HepG2 (cell line): ENCODE measurements at regions not wholly inside any gene's neighbourhood (a gene's known extent, or its start where the extent isn't known, plus 50 kb on each side); places are given as distances from the start of the nearest gene placed in this dataset.

Experiments
- ATAC-seq: fragments of 200-7000 bp; cut with Tn5 transposase; 3 replicates; pipeline ENCODE4 v1.9.1; 2020; ENCODE audit warnings: mild to moderate bottlenecking, moderate library complexity
- BruUV-seq: library from RNA; stranded (reverse); fragments of 400-500 nt; replicated peaks from 2 replicates; lab custom pipeline; 2021; lab: Mats Ljungman, UMichigan
- CTCF ChIA-PET: fragments of 300-600 bp; formaldehyde crosslinking; extraction: SDS; loops from one replicate; lab custom pipeline; 2021; ENCODE audit warnings: low total read pairs, inconsistent platforms, low intra/inter-chr PET ratio; lab: Yijun Ruan, JAX
- POLR2A ChIA-PET: fragments of 350-600 bp; sonication (Branson Sonifier 250); formaldehyde crosslinking; loops from one replicate; lab custom pipeline; 2020; ENCODE audit warnings: antibody characterized with exemption, inconsistent platforms; lab: Yijun Ruan, JAX
- DNase-seq: peaks from one replicate; pipeline ENCODE4 v3.0.0-alpha.2; 2015; ENCODE audit warnings: low spot score
- FAIRE-seq: peaks from 3 replicates; lab custom pipeline; 2011; peaks lifted over from hg19 to GRCh38; lab: Jason Lieb, UNC
- H2AFZ ChIP-seq: one replicate; pipeline ENCODE4 v1.6.1; 2011; ENCODE audit warnings: low read length, inconsistent platforms
- H3K27ac ChIP-seq: fragments of 300-600 bp; 3 replicates; pipeline ENCODE4 v1.8.0; 2011; ENCODE audit warnings: mixed run types, mild to moderate bottlenecking, mixed read lengths, low read length, inconsistent platforms; ENCODE audit not compliant: insufficient read depth; ENCODE audit errors: extremely low read length
- H3K27me3 ChIP-seq, 2 experiments: fragments of 200-600 bp in 1 of 2; 2 replicates in 1 of 2; 3 replicates in 1 of 2; pipeline versions ENCODE4 v1.6.0 to v1.8.0; 2011; ENCODE audit warnings: low read length in 2 of 2, mild to moderate bottlenecking in 2 of 2, moderate library complexity in 2 of 2, inconsistent platforms in 1 of 2; ENCODE audit not compliant: insufficient read depth in 2 of 2, control insufficient read depth in 1 of 2
- H3K36me3 ChIP-seq, 2 experiments: fragments of 200-600 bp in 1 of 2; replicated peaks in 1 of 2; 2 replicates in 1 of 2; 3 replicates in 1 of 2; pipeline versions ENCODE4 v1.5.1 to v1.8.0; 2011; ENCODE audit warnings: low read length in 2 of 2, inconsistent platforms in 1 of 2; ENCODE audit not compliant: insufficient read depth in 2 of 2, control insufficient read depth in 1 of 2
- H3K4me1 ChIP-seq: 2 replicates; pipeline ENCODE4 v1.5.1; 2012; ENCODE audit warnings: low read length, inconsistent platforms; ENCODE audit not compliant: insufficient read depth
- H3K4me2 ChIP-seq: 2 replicates; pipeline ENCODE4 v1.6.0; 2011; ENCODE audit warnings: low read depth, low read length, inconsistent platforms
- H3K4me3 ChIP-seq, 3 experiments: fragments of 200-600 bp in 1 of 3; sonication (generic), shearing (Covaris generic) in 1 of 3; replicated peaks in 1 of 3; 2 replicates each; pipeline ENCODE4 v1.5.1; 2011 to 2016; ENCODE audit warnings: low read length in 3 of 3, inconsistent platforms in 2 of 3, low read depth in 2 of 3, mild to moderate bottlenecking in 2 of 3, control low read depth in 1 of 3, mixed read lengths in 1 of 3; ENCODE audit not compliant: insufficient read depth in 1 of 3
- H3K79me2 ChIP-seq: one replicate; pipeline ENCODE4 v1.6.1; 2011; ENCODE audit warnings: low read length, inconsistent platforms; ENCODE audit not compliant: insufficient read depth
- H3K9ac ChIP-seq: 2 replicates; pipeline ENCODE4 v1.6.0; 2011; ENCODE audit warnings: mild to moderate bottlenecking, low read depth, low read length, inconsistent platforms; ENCODE audit not compliant: insufficient read depth
- H3K9me3 ChIP-seq: 2 replicates; pipeline ENCODE4 v1.5.1; 2012; ENCODE audit warnings: mild to moderate bottlenecking, low read length
- H4K20me1 ChIP-seq: 2 replicates; pipeline ENCODE4 v1.6.0; 2011; ENCODE audit warnings: inconsistent platforms, mild to moderate bottlenecking, low read length, moderate library complexity; ENCODE audit not compliant: insufficient read depth
- GMEB2 ChIP-seq: IDR thresholded peaks from 2 replicates; pipeline ENCODE4 v1.6.1; 2016; ENCODE audit warnings: missing biosample characterization, missing genetic modification reagents, low read depth
- HOMEZ ChIP-seq: IDR thresholded peaks from 2 replicates; pipeline ENCODE4 v1.6.1; 2016; ENCODE audit warnings: low read depth
- MAFF ChIP-seq: IDR thresholded peaks from 2 replicates; pipeline ENCODE4 v1.6.1; 2011; ENCODE audit warnings: low read depth, low read length, improper control_type of control experiment
- MAFK ChIP-seq, 2 experiments: IDR thresholded peaks in 1 of 2; conservative IDR thresholded peaks in 1 of 2; 2 replicates each; pipeline ENCODE4 v1.6.1; 2011; ENCODE audit warnings: improper control_type of control experiment in 2 of 2, low read length in 2 of 2
- RBAK ChIP-seq: sonication (generic); formaldehyde crosslinking; IDR thresholded peaks from 2 replicates; pipeline ENCODE4 v1.5.1; 2020; ENCODE audit warnings: mild to moderate bottlenecking, missing genetic modification reagents
- XRCC5 ChIP-seq: fragments of 200-400 bp; formaldehyde crosslinking; optimal IDR thresholded peaks from 2 replicates; pipeline ENCODE3; 2017; ENCODE audit warnings: mild to moderate bottlenecking, low read length
- ZNF878 ChIP-seq: sonication (generic); formaldehyde crosslinking; IDR thresholded peaks from 2 replicates; pipeline ENCODE4 v1.8.1; 2023; ENCODE audit warnings: mild to moderate bottlenecking, missing genetic modification reagents, moderate library complexity
- WGBS: methylation state at CpG from one replicate; pipeline ENCODE4 v1.1.6; 2017; ENCODE audit warnings: low lambda C conversion rate; 5-methylcytosine and 5-hydroxymethylcytosine counted together
- in situ Hi-C: cut with HindIII; loops from 2 replicates; pipeline ENCODE4 v1.10.0; 2017; ENCODE audit warnings: low pct_unique_long_range_greater_than_20kb; ENCODE audit not compliant: extremely low pct_ligation_motif_present
- intact Hi-C: fragments of 100-400 bp; cut with micrococcal nuclease; formaldehyde crosslinking; loops from one replicate; pipeline ENCODE4 v1.10.0; 2022; ENCODE audit not compliant: unreplicated experiment

DNA sequence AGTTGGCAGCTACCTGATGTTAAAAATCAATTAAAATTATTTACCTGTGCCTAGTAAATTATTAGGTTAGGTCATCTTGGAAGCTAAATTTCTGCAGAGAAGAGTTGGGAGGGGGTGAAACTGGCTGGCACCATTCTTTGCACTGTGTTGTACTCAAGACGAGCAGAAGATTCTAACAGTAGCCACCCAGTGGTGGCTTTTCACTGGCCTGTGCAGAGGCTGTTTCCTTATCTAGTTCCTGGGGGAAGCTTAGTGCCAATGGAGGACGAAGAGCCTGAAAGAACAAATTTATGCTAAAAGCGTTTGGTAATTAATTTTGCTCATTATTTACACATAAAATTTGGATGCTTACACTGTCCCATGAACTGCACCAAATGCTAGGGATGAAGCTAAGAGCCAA is 595.3 kb downstream of the XPNPEP1 start (continued):
- TF ChIP-seq ZNF878: no peak

- ChIA-PET CTCF (no interaction called here), POLR2A (no interaction called here)
- Histone ChIP-seq H2AFZ (no peak overlapping the region), H3K27me3 (no peaks in the 10 kb centered on the region; a peak in 1 of 5 replicates), H3K36me3 (no peaks in the 10 kb centered on the region), H3K9ac (no peak overlapping the region), H3K4me3 (no peak overlapping the region), H3K4me1 (no peaks in the 10 kb centered on the region), H3K9me3 (no peaks in the 10 kb centered on the region), H3K79me2 (no peaks in the 10 kb centered on the region), H3K4me2 (no peak overlapping the region), H3K27ac (no peak overlapping the region), H4K20me1 (no peaks in the 10 kb centered on the region)
- ATAC-seq: no peak
- TF ChIP-seq GMEB2 (no peak), RBAK (CRISPR knock-in tag) (no peak)
- no peak for FAIRE-seq
- 0% methylated on average over 2 of the region's 2 CpGs for WGBS
- no peak for DNase-seq
- BruUV-seq: no TSS peak
- intact Hi-C loops (no loop called here), in situ Hi-C loops (no loop called here)
Measured at GRCh38 chr10:109327266-109327665, 596.0 kb downstream of the XPNPEP1 start.

GRCh38 chr10:109324721-109325120 is 598.6 kb downstream of the XPNPEP1 start:
- DNase-seq: no peak
- no peak for FAIRE-seq
- Histone ChIP-seq H3K36me3 (no peaks in the 10 kb centered on the region), H3K9ac (no peak overlapping the region), H3K27me3 (no peaks in the 10 kb centered on the region), H3K4me1 (no peaks in the 10 kb centered on the region), H3K9me3 (no peaks in the 10 kb centered on the region), H3K79me2 (no peaks in the 10 kb centered on the region), H2AFZ (no peak overlapping the region), H3K4me2 (no peak overlapping the region), H3K4me3 (no peak overlapping the region), H3K27ac (no peak overlapping the region), H4K20me1 (no peaks in the 10 kb centered on the region)
- 0% methylated on average over 3 of the region's 3 CpGs for WGBS
- no peak for ATAC-seq
- no TSS peak for BruUV-seq
- intact Hi-C loops: no loop called here
- TF ChIP-seq MAFF (peak; percentile 69), XRCC5 (no peak), HOMEZ (CRISPR knock-in tag) (no peak), MAFK (conservative IDR thresholded peaks at IDR 0.05 in 1 of 2, IDR thresholded peaks at IDR 0.05 in 1 of 2; ENCODE audit: low read length in 2 of 2) (peak; percentile 55 to 80; a peak in 3 of 4 replicates)
- ChIA-PET POLR2A (no interaction called here), CTCF (no interaction called here)
- in situ Hi-C loops: no loop called here
